Neutrophil (primary cell): ENCODE measurements at regions not wholly inside any gene's neighbourhood (a gene's known extent, or its start where the extent isn't known, plus 50 kb on each side); places are given as distances from the start of the nearest gene placed in this dataset.

Experiments
- H3K27ac ChIP-seq: fragments of 200-600 bp; sonication (generic); 2 replicates; pipeline ENCODE4 v1.5.1; 2016; ENCODE audit warnings: mild to moderate bottlenecking, moderate library complexity
- H3K27me3 ChIP-seq: fragments of 200-600 bp; sonication (generic); 2 replicates; pipeline ENCODE4 v1.6.0; 2016; ENCODE audit warnings: mild to moderate bottlenecking
- H3K36me3 ChIP-seq: fragments of 200-600 bp; sonication (generic); 2 replicates; pipeline ENCODE4 v1.5.1; 2017
- H3K4me1 ChIP-seq, 2 experiments: fragments of 200-600 bp in 1 of 2; sonication (generic) in 1 of 2; 1 replicate in 1 of 2; 2 replicates in 1 of 2; pipeline versions ENCODE4 v1.5.1 to v1.6.1; 2013 to 2016; ENCODE audit warnings: low read depth in 1 of 2, low read length in 1 of 2, mild to moderate bottlenecking in 1 of 2, moderate library complexity in 1 of 2; ENCODE audit not compliant: control insufficient read depth in 1 of 2, insufficient read depth in 1 of 2
- H3K4me3 ChIP-seq, 2 experiments: fragments of 200-600 bp in 1 of 2; sonication (generic) in 1 of 2; 1 replicate in 1 of 2; 2 replicates in 1 of 2; pipeline ENCODE4 v1.5.1; 2013 to 2016; ENCODE audit warnings: low read depth in 1 of 2, low read length in 1 of 2, mild to moderate bottlenecking in 1 of 2, moderate library complexity in 1 of 2
- H3K9me3 ChIP-seq: fragments of 200-600 bp; sonication (generic); 2 replicates; pipeline ENCODE4 v1.5.1; 2016
- CTCF ChIP-seq: fragments of 200-600 bp; sonication (generic); IDR thresholded peaks from 2 replicates; pipeline ENCODE4 v1.5.1; 2016; ENCODE audit warnings: antibody characterized with exemption

GRCh38 chr5:7976411-7977190 lies 107.7 kb downstream of the MTRR start:
- no peak overlapping the region for H3K4me3 ChIP-seq
- no peaks in the 10 kb centered on the region for H3K27me3 ChIP-seq
- no peaks in the 10 kb centered on the region for H3K36me3 ChIP-seq
- TF ChIP-seq CTCF = no peak
- H3K9me3 ChIP-seq = no peaks in the 10 kb centered on the region
- no peaks in the 10 kb centered on the region for H3K4me1 ChIP-seq
- no peak overlapping the region for H3K27ac ChIP-seq

GRCh38 chr5:7978114-7978513 lies 109.2 kb downstream of the MTRR start:
- no peak overlapping the region for H3K27ac ChIP-seq
- no peak overlapping the region for H3K4me3 ChIP-seq
- no peaks in the 10 kb centered on the region for H3K4me1 ChIP-seq
- H3K36me3 ChIP-seq = no peaks in the 10 kb centered on the region
- TF ChIP-seq CTCF = no peak
- H3K27me3 ChIP-seq = no peaks in the 10 kb centered on the region
- no peaks in the 10 kb centered on the region for H3K9me3 ChIP-seq

GRCh38 chr5:7978991-7979390 lies 110.0 kb downstream of the MTRR start:
- no peaks in the 10 kb centered on the region for H3K4me1 ChIP-seq
- no peak overlapping the region for H3K27ac ChIP-seq
- H3K4me3 ChIP-seq = no peak overlapping the region
- no peak for TF ChIP-seq CTCF
- no peaks in the 10 kb centered on the region for H3K27me3 ChIP-seq
- H3K9me3 ChIP-seq = no peaks in the 10 kb centered on the region
- H3K36me3 ChIP-seq = no peaks in the 10 kb centered on the region

GRCh38 chr5:7980881-7981280 lies 111.9 kb downstream of the MTRR start:
- no peaks in the 10 kb centered on the region for H3K27me3 ChIP-seq
- no peaks in the 10 kb centered on the region for H3K4me1 ChIP-seq
- H3K27ac ChIP-seq = no peak overlapping the region
- TF ChIP-seq CTCF = no peak
- H3K4me3 ChIP-seq = no peak overlapping the region
- no peaks in the 10 kb centered on the region for H3K9me3 ChIP-seq
- no peaks in the 10 kb centered on the region for H3K36me3 ChIP-seq

GRCh38 chr5:7983433-7983832 lies 114.5 kb downstream of the MTRR start:
- Histone ChIP-seq H3K27ac (no peak overlapping the region), H3K9me3 (no peaks in the 10 kb centered on the region), H3K27me3 (no peaks in the 10 kb centered on the region), H3K4me3 (no peak overlapping the region), H3K4me1 (no peaks in the 10 kb centered on the region), H3K36me3 (no peaks in the 10 kb centered on the region)
- TF ChIP-seq CTCF = no peak
